K562 (cell line): ENCODE measurements at regions not wholly inside any gene's neighbourhood (a gene's known extent, or its start where the extent isn't known, plus 50 kb on each side); places are given as distances from the start of the nearest gene placed in this dataset.

Source experiments
- ATAC-seq: fragments of 200-7000 bp; cut with Tn5 transposase; 3 replicates; pipeline ENCODE4 v1.9.1; 2020; ENCODE audit warnings: moderate library complexity
- BruUV-seq: library from RNA; stranded (reverse); fragments of 400-500 nt; replicated peaks from 2 replicates; lab custom pipeline; 2021; lab: Mats Ljungman, UMichigan
- CTCF ChIA-PET: fragments of 300-600 bp; formaldehyde crosslinking; extraction: SDS; loops from one replicate; lab custom pipeline; 2021; ENCODE audit warnings: low intra/inter-chr PET ratio; lab: Yijun Ruan, JAX
- POLR2A ChIA-PET: fragments of 300-600, 350-650 bp; sonication (Branson Sonifier 250); formaldehyde crosslinking; extraction: SDS; loops from one replicate; lab custom pipeline; 2021; ENCODE audit warnings: antibody characterized with exemption, inconsistent platforms; lab: Yijun Ruan, JAX
- DNase-seq, 4 experiments: peaks; one replicate each; pipeline versions ENCODE4 v3.0.0 to v3.0.0-alpha.2; 2011 to 2018; ENCODE audit warnings: low spot score in 3 of 4, mixed read lengths in 3 of 4; ENCODE audit errors: extremely low read depth in 1 of 4
- FAIRE-seq: peaks from 2 replicates; lab custom pipeline; 2011; peaks lifted over from hg19 to GRCh38; lab: Jason Lieb, UNC
- H2AFZ ChIP-seq: 2 replicates; pipeline ENCODE4 v1.6.0; 2011; ENCODE audit warnings: low read depth, low read length, control low read depth, inconsistent platforms
- H3K27ac ChIP-seq: fragments of 200-600 bp; 3 replicates; pipeline ENCODE4 v1.8.0; 2011; ENCODE audit warnings: low read depth, mild to moderate bottlenecking, control low read depth, inconsistent platforms, low read length, moderate library complexity, mixed read lengths; ENCODE audit errors: extremely low read depth
- H3K27me3 ChIP-seq, 2 experiments: fragments of 300-600 bp in 1 of 2; 2 replicates in 1 of 2; 3 replicates in 1 of 2; pipeline versions ENCODE4 v1.6.0 to v1.8.0; 2011; ENCODE audit warnings: inconsistent platforms in 2 of 2, low read length in 2 of 2, mild to moderate bottlenecking in 1 of 2, mixed read lengths in 1 of 2, moderate library complexity in 1 of 2; ENCODE audit not compliant: control insufficient read depth in 2 of 2, insufficient read depth in 2 of 2
- H3K36me3 ChIP-seq: fragments of 300-600 bp; 3 replicates; pipeline ENCODE4 v1.8.0; 2011; ENCODE audit warnings: mild to moderate bottlenecking, low read length, inconsistent platforms; ENCODE audit not compliant: control insufficient read depth, insufficient read depth
- H3K4me1 ChIP-seq, 2 experiments: fragments of 200-600 bp in 1 of 2; replicated peaks in 1 of 2; 2 replicates in 1 of 2; 3 replicates in 1 of 2; pipeline versions ENCODE4 v1.5.1 to v1.8.0; 2011; ENCODE audit warnings: inconsistent platforms in 2 of 2, low read length in 2 of 2, mild to moderate bottlenecking in 1 of 2, mixed read lengths in 1 of 2, moderate library complexity in 1 of 2; ENCODE audit not compliant: control insufficient read depth in 2 of 2, insufficient read depth in 2 of 2
- H3K4me2 ChIP-seq: 2 replicates; pipeline ENCODE4 v1.6.1; 2011; ENCODE audit warnings: low read length, control low read depth, inconsistent platforms, mixed read lengths; ENCODE audit not compliant: insufficient read depth
- H3K4me3 ChIP-seq: fragments of 200-600 bp; sonication (generic), shearing (Covaris generic); 2 replicates; pipeline ENCODE4 v1.5.1; 2016; ENCODE audit warnings: control low read depth, inconsistent platforms
- H3K79me2 ChIP-seq: fragments of 200-600 bp; 3 replicates; pipeline ENCODE4 v1.8.0; 2011; ENCODE audit warnings: low read length, inconsistent platforms; ENCODE audit not compliant: control insufficient read depth, insufficient read depth
- H3K9ac ChIP-seq, 2 experiments: 2 replicates each; pipeline versions ENCODE4 v1.6.0 to v1.6.1; 2011; ENCODE audit warnings: low read depth in 2 of 2, low read length in 2 of 2, control low read depth in 1 of 2, inconsistent platforms in 1 of 2, mild to moderate bottlenecking in 1 of 2, mixed read lengths in 1 of 2; ENCODE audit not compliant: insufficient read depth in 1 of 2
- H3K9me1 ChIP-seq: one replicate; pipeline ENCODE4 v1.6.0; 2011; ENCODE audit warnings: inconsistent platforms, mild to moderate bottlenecking, low read length, moderate library complexity; ENCODE audit not compliant: control insufficient read depth, insufficient read depth
- H3K9me3 ChIP-seq: replicated peaks from 2 replicates; pipeline ENCODE4 v1.5.1; 2011; ENCODE audit warnings: low read depth, low read length, inconsistent platforms; ENCODE audit not compliant: control insufficient read depth, insufficient read depth
- H4K20me1 ChIP-seq: replicated peaks from 2 replicates; pipeline ENCODE4 v1.6.1; 2011; ENCODE audit warnings: low read length, inconsistent platforms, mixed read lengths; ENCODE audit not compliant: control insufficient read depth, insufficient read depth
- BHLHE40 ChIP-seq: IDR thresholded peaks from 2 replicates; pipeline ENCODE4 v1.6.1; 2011; ENCODE audit warnings: low read length, improper control_type of control experiment
- CCNT2 ChIP-seq: IDR thresholded peaks from 2 replicates; pipeline ENCODE4 v1.6.1; 2011; ENCODE audit warnings: borderline replicate concordance, low read depth, mild to moderate bottlenecking, moderate library complexity, mixed read lengths, low read length; ENCODE audit not compliant: insufficient read length; ENCODE audit errors: extremely low read depth
- ELF1 ChIP-seq: fragments of 200-800 bp; sonication (Bioruptor generic); IDR thresholded peaks from 2 replicates; pipeline ENCODE4 v1.6.1; 2016; ENCODE audit warnings: missing genetic modification characterization, missing compliant biosample characterization
- FOS ChIP-seq: IDR thresholded peaks from 3 replicates; pipeline ENCODE4 v1.6.1; 2011; ENCODE audit not compliant: insufficient read length; ENCODE audit errors: extremely low read depth
- GTF2F1 ChIP-seq: IDR thresholded peaks from 2 replicates; pipeline ENCODE4 v1.6.1; 2011; ENCODE audit warnings: low read depth, low read length, improper control_type of control experiment
- HDAC8 ChIP-seq: fragments of 450-650 bp; IDR thresholded peaks from 2 replicates; pipeline ENCODE4 v1.6.1; 2016; ENCODE audit warnings: mild to moderate bottlenecking, missing genetic modification characterization, moderate library complexity, missing compliant biosample characterization
- MTA1 ChIP-seq: fragments of 450-650 bp; IDR thresholded peaks from 2 replicates; pipeline ENCODE4 v1.6.1; 2017; ENCODE audit warnings: borderline replicate concordance
- RBM15 ChIP-seq: fragments of 200-400 bp; formaldehyde crosslinking; IDR thresholded peaks from 2 replicates; pipeline ENCODE4 v1.6.1; 2018; ENCODE audit warnings: mild to moderate bottlenecking, low read length, moderate library complexity; ENCODE audit not compliant: insufficient read depth
- SIN3A ChIP-seq, 2 experiments: fragments of 150-350 bp in 1 of 2; IDR thresholded peaks; 2 replicates each; pipeline ENCODE4 v1.6.1; 2011 to 2016; ENCODE audit warnings: borderline replicate concordance in 2 of 2, low read depth in 2 of 2, low read length in 2 of 2, mild to moderate bottlenecking in 2 of 2, moderate library complexity in 2 of 2; ENCODE audit not compliant: control insufficient read depth in 1 of 2
- SREBF1 ChIP-seq: fragments of 150-350 bp; IDR thresholded peaks from 2 replicates; pipeline ENCODE4 v1.6.1; 2014; ENCODE audit warnings: antibody characterized with exemption, low read depth, low read length, borderline replicate concordance
- TAF15 ChIP-seq: fragments of 200-400 bp; formaldehyde crosslinking; IDR thresholded peaks from 2 replicates; pipeline ENCODE4 v1.6.1; 2017; ENCODE audit warnings: mild to moderate bottlenecking, low read depth, low read length, moderate library complexity
- TSC22D4 ChIP-seq: fragments of 450-650 bp; IDR thresholded peaks from 2 replicates; pipeline ENCODE4 v1.6.1; 2016; ENCODE audit warnings: missing genetic modification characterization, missing biosample characterization, control low read depth
- ZNF134 ChIP-seq: fragments of 250-450 bp; sonication (Bioruptor Pico); conservative IDR thresholded peaks from 2 replicates; pipeline ENCODE4 v1.4.0; 2020
- ZNF3 ChIP-seq: fragments of 250-450 bp; sonication (Bioruptor Pico); IDR thresholded peaks from 2 replicates; pipeline ENCODE4 v1.5.0; 2021; ENCODE audit warnings: mild to moderate bottlenecking, moderate library complexity
- ZNF75A ChIP-seq: fragments of 450-650 bp; formaldehyde crosslinking; IDR thresholded peaks from 2 replicates; pipeline ENCODE4 v1.4.0; 2020; ENCODE audit warnings: mild to moderate bottlenecking
- WGBS: fragments of 100-300 bp; shearing (Covaris generic); methylation state at CpG from one replicate; pipeline ENCODE4 v1.1.6; 2016; ENCODE audit warnings: low coverage, mixed read lengths; ENCODE audit not compliant: insufficient coverage; ENCODE audit errors: missing lambda C conversion rate; 5-methylcytosine and 5-hydroxymethylcytosine counted together
- in situ Hi-C: fragments of 300-500 bp; cut with MboI; formaldehyde crosslinking; loops from 4 replicates; pipeline ENCODE4 v1.15.0; 2018; ENCODE audit warnings: inconsistent platforms, mixed read lengths
- intact Hi-C: fragments of 100-400 bp; cut with micrococcal nuclease; formaldehyde crosslinking; loops from 2 replicates; pipeline ENCODE4 v1.14.2; 2022

GRCh38 chr1:25018110-25018735 is 88.1 kb upstream of the RUNX3 start:
- no peaks in the 10 kb centered on the region; the same call in 1 of the 2 replicates for H4K20me1 ChIP-seq
- no TSS peak for BruUV-seq
- no peak overlapping the region for H3K27ac ChIP-seq
- H3K4me1 ChIP-seq, result peaks cover 14 to 15% of the 10 kb centered on the region in 2 experiments; a peak in 3 of 5 replicates
- intact Hi-C loops, result no loop called here
- no peak overlapping the region for H2AFZ ChIP-seq
- H3K9ac ChIP-seq, result no peak overlapping the region
- no peaks in the 10 kb centered on the region for H3K9me3 ChIP-seq
- no peak for FAIRE-seq
- H3K27me3 ChIP-seq, result peaks cover 0 to 44% of the 10 kb centered on the region in 2 experiments; a peak in 2 of 5 replicates
- no peaks in the 10 kb centered on the region for H3K36me3 ChIP-seq
- 11% methylated on average over 7 of the region's 7 CpGs for WGBS
- in situ Hi-C loops, result no loop called here
- ChIA-PET POLR2A (no interaction called here), CTCF (no interaction called here)
- no peaks in the 10 kb centered on the region for H3K9me1 ChIP-seq
- no peaks in the 10 kb centered on the region for H3K79me2 ChIP-seq
- no peak for ATAC-seq
- DNase-seq, result no peak
- H3K4me2 ChIP-seq, result no peak overlapping the region
- TF ChIP-seq HDAC8 (tag) (no peak), SREBF1 (no peak), SIN3A (IDR thresholded peaks at IDR 0.05; ENCODE audit: borderline replicate concordance in 2 of 2, control insufficient read depth in 1 of 2, low read depth in 2 of 2, low read length in 2 of 2) (no peak), MTA1 (no peak), TAF15 (no peak), FOS (no peak), ELF1 (tag) (no peak), GTF2F1 (no peak), ZNF3 (CRISPR knock-in tag) (no peak), BHLHE40 (no peak), ZNF75A (CRISPR knock-in tag) (no peak), TSC22D4 (no peak), CCNT2 (no peak), RBM15 (no peak), ZNF134 (CRISPR knock-in tag) (no peak)
- H3K4me3 ChIP-seq, result no peak overlapping the region
